DMS153 treated with DMSO at 0.1 percent for 48 hours (cell line): ENCODE measurements at regions not wholly inside any gene's neighbourhood (a gene's known extent, or its start where the extent isn't known, plus 50 kb on each side); places are given as distances from the start of the nearest gene placed in this dataset.

Source experiments
- DNase-seq: peaks from one replicate; lab custom pipeline; 2025; ENCODE audit not compliant: unreplicated experiment; lab: John Stamatoyannopoulos, UW

- DNase-seq, result no peak
Measured at GRCh38 chr5:110104726-110105669, 415.3 kb downstream of the MAN2A1 start.

- DNase-seq, result no peak
Measured at GRCh38 chr5:110105692-110106091, 416.0 kb downstream of the MAN2A1 start.

- no peak for DNase-seq
Measured at GRCh38 chr5:110106750-110107149, 417.0 kb downstream of the MAN2A1 start.

GRCh38 chr5:110108520-110108919, 418.8 kb downstream of the MAN2A1 start:
- DNase-seq, result no peak

- no peak for DNase-seq
Measured at GRCh38 chr5:110109667-110110066, 419.9 kb downstream of the MAN2A1 start.

GRCh38 chr5:110112348-110112747, 422.6 kb downstream of the MAN2A1 start:
- no peak for DNase-seq

- DNase-seq, result no peak
Measured at GRCh38 chr5:110115503-110115902, 425.8 kb downstream of the MAN2A1 start.

GRCh38 chr5:110116539-110116938, 426.8 kb downstream of the MAN2A1 start:
- DNase-seq, result no peak

GRCh38 chr5:110134963-110135935, 445.5 kb downstream of the MAN2A1 start:
- DNase-seq, result no peak

- no peak for DNase-seq
Measured at GRCh38 chr5:110150199-110150598, 460.5 kb downstream of the MAN2A1 start.

- DNase-seq, result no peak
Measured at GRCh38 chr5:110159202-110159601, 469.5 kb downstream of the MAN2A1 start.

- no peak for DNase-seq
Measured at GRCh38 chr5:110161162-110161561, 471.4 kb downstream of the MAN2A1 start.

GRCh38 chr5:110165366-110165765, 475.6 kb downstream of the MAN2A1 start:
- no peak for DNase-seq

- no peak for DNase-seq
Measured at GRCh38 chr5:110167384-110167783, 477.7 kb downstream of the MAN2A1 start.

GRCh38 chr5:110169461-110169860, 479.7 kb downstream of the MAN2A1 start:
- no peak for DNase-seq

- DNase-seq, result no peak
Measured at GRCh38 chr5:110177729-110178128, 488.0 kb downstream of the MAN2A1 start.

- DNase-seq, result no peak
Measured at GRCh38 chr5:110179321-110179720, 489.6 kb downstream of the MAN2A1 start.

- DNase-seq, result no peak
Measured at GRCh38 chr5:110194191-110194590, 504.5 kb downstream of the MAN2A1 start.

GRCh38 chr5:110195288-110195687, 505.6 kb downstream of the MAN2A1 start:
- no peak for DNase-seq

GRCh38 chr5:110201791-110202190, 512.1 kb downstream of the MAN2A1 start:
- DNase-seq, result no peak

GRCh38 chr5:110203661-110204060, 513.9 kb downstream of the MAN2A1 start:
- DNase-seq, result no peak

GRCh38 chr5:110209401-110209800, 517.1 kb downstream of the TMEM232 start:
- no peak for DNase-seq
